GM23248 (cell line): ENCODE measurements at regions not wholly inside any gene's neighbourhood (a gene's known extent, or its start where the extent isn't known, plus 50 kb on each side); places are given as distances from the start of the nearest gene placed in this dataset.

Experiments used
- DNase-seq: peaks from one replicate; pipeline ENCODE4 v3.0.0-alpha.2; 2015
- H2AFZ ChIP-seq: fragments of 200-600 bp; sonication (generic); 2 replicates; pipeline ENCODE4 v1.6.1; 2016; ENCODE audit warnings: antibody characterized with exemption
- H3F3A ChIP-seq: fragments of 200-600 bp; sonication (generic); 2 replicates; pipeline ENCODE4 v1.6.1; 2016; ENCODE audit warnings: mild to moderate bottlenecking, antibody characterized with exemption, mixed run types; ENCODE audit not compliant: insufficient read depth
- H3K27ac ChIP-seq: fragments of 200-600 bp; sonication (generic); 2 replicates; pipeline ENCODE4 v1.5.1; 2016; ENCODE audit warnings: mild to moderate bottlenecking
- H3K27me3 ChIP-seq: fragments of 200-600 bp; sonication (generic); replicated peaks from 2 replicates; pipeline ENCODE4 v1.6.1; 2016; ENCODE audit warnings: mild to moderate bottlenecking; ENCODE audit not compliant: insufficient read depth
- H3K36me3 ChIP-seq: fragments of 200-600 bp; sonication (generic); 2 replicates; pipeline ENCODE4 v1.6.1; 2016; ENCODE audit warnings: low read depth, mild to moderate bottlenecking
- H3K4me1 ChIP-seq: fragments of 200-600 bp; sonication (generic); 2 replicates; pipeline ENCODE4 v1.6.1; 2016; ENCODE audit warnings: mild to moderate bottlenecking; ENCODE audit not compliant: insufficient read depth
- H3K4me2 ChIP-seq: fragments of 200-600 bp; sonication (generic); one replicate; pipeline ENCODE4 v1.6.1; 2016; ENCODE audit warnings: mild to moderate bottlenecking; ENCODE audit not compliant: unreplicated experiment
- H3K4me3 ChIP-seq: fragments of 200-600 bp; sonication (generic); 2 replicates; pipeline ENCODE4 v1.5.1; 2016; ENCODE audit warnings: mild to moderate bottlenecking
- H3K79me2 ChIP-seq: fragments of 200-600 bp; sonication (generic); 2 replicates; pipeline ENCODE4 v1.6.1; 2016; ENCODE audit warnings: mild to moderate bottlenecking; ENCODE audit not compliant: insufficient read depth
- H3K9ac ChIP-seq: fragments of 200-600 bp; sonication (generic); 2 replicates; pipeline ENCODE4 v1.6.1; 2016; ENCODE audit warnings: mild to moderate bottlenecking
- H3K9me2 ChIP-seq: fragments of 200-600 bp; sonication (generic); 2 replicates; pipeline ENCODE4 v1.6.1; 2016; ENCODE audit warnings: mixed run types, mild to moderate bottlenecking, moderate library complexity; ENCODE audit not compliant: insufficient read depth
- H3K9me3 ChIP-seq: fragments of 200-600 bp; sonication (generic); one replicate; pipeline ENCODE4 v1.6.1; 2017; ENCODE audit warnings: low read depth
- H4K20me1 ChIP-seq: fragments of 200-600 bp; sonication (generic); 2 replicates; pipeline ENCODE4 v1.6.0; 2016; ENCODE audit not compliant: insufficient read depth
- EZH2 ChIP-seq: fragments of 200-600 bp; sonication (generic); IDR thresholded peaks from 2 replicates; pipeline ENCODE4 v1.6.1; 2018; ENCODE audit warnings: antibody characterized with exemption, mild to moderate bottlenecking; ENCODE audit not compliant: insufficient read depth, poor library complexity, severe bottlenecking
- WGBS, 2 experiments: methylation state at CpG; one replicate each; pipeline ENCODE4 v1.1.6; 2015 to 2017; ENCODE audit warnings: low lambda C conversion rate in 2 of 2, low coverage in 1 of 2; ENCODE audit errors: missing lambda C conversion rate in 2 of 2; 5-methylcytosine and 5-hydroxymethylcytosine counted together
- in situ Hi-C: fragments of 300-500 bp; cut with MboI; formaldehyde crosslinking; loops from 2 replicates; pipeline ENCODE4 v1.15.0; 2020

DNA sequence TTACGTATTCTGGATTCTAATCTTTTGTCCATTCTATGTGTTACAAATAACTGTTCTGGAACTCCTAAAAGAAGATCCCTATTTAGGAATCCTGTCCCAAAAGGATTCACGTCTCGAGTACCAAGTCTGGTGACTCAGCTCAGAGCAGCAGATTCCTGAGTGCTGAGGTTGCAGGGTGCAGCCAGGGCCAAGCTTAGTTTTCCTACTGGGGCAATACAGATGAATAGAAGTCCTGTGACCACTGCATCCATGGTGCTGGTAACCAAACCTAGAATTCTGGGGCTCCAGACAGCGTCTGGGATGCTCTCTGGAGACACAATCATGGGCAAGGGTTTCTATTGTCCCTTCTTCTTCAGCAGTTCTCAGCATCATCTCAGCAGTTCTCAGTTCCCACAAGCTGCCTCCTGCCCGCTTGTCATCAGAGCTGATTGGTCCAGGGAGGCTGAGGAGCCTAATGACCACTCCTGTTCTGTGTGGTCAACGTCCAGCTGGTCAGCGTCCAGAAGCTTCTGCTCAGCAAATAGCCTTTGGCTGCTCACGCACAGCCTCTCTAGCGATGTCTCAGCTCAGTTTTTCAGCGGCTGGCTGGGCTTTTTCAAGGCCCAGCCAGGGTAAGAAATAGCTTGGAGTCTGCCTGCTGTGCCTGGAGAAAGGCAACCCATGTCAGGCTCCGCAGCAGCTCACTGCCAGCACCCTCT is 50.4 kb upstream of the C7orf33 start:
- Histone ChIP-seq H4K20me1 (no peaks in the 10 kb centered on the region), H3K9me3 (no peaks in the 10 kb centered on the region), H3K4me1 (no peaks in the 10 kb centered on the region), H3K27me3 (no peaks in the 10 kb centered on the region), H3F3A (no peaks in the 10 kb centered on the region), H3K79me2 (no peaks in the 10 kb centered on the region), H2AFZ (peak overlapping the region; percentile 55; the same call in 1 of the 2 replicates), H3K9ac (no peak overlapping the region; the same call in 1 of the 2 replicates), H3K4me2 (peak overlapping the region; percentile 28), H3K36me3 (no peaks in the 10 kb centered on the region), H3K27ac (peak overlapping the region; percentile 44), H3K4me3 (no peak overlapping the region), H3K9me2 (no peaks in the 10 kb centered on the region)
- in situ Hi-C loops = no loop called here
- WGBS, 2 experiments = 30 to 33% methylated on average over 11 of the region's 11 CpGs
- peak; percentile 85 for DNase-seq
- TF ChIP-seq EZH2 = no peak
